ENCODE measurements at regions not wholly inside any gene's neighbourhood (a gene's known extent, or its start where the extent isn't known, plus 50 kb on each side); places are given as distances from the start of the nearest gene placed in this dataset.

GRCh38 chr1:81032973-81033425, 767.7 kb upstream of the ADGRL2 start:
- no peak overlapping the region for H3K27ac Mint-ChIP-seq
- no peaks in the 10 kb centered on the region for H3K36me3 ChIP-seq (ENCODE audit: control insufficient read depth, insufficient read depth, low read length)
- no peaks in the 10 kb centered on the region for H3K9me3 ChIP-seq (ENCODE audit: control insufficient read depth, low read length)
- H3K4me3 Mint-ChIP-seq: no peak overlapping the region
- no peak for DNase-seq
- WGBS, 2 experiments (ENCODE audit: insufficient coverage in 1 of 2, insufficient read length in 1 of 2): 94 to 100% methylated on average over 1 to 5 of the region's 5 CpGs
- no peaks in the 10 kb centered on the region for H3K27me3 Mint-ChIP-seq (ENCODE audit: insufficient read depth)
- H3K4me1 Mint-ChIP-seq: no peaks in the 10 kb centered on the region
- no peaks in the 10 kb centered on the region for H3K36me3 Mint-ChIP-seq (ENCODE audit: low read depth)
- no peak for TF ChIP-seq CTCF (conservative IDR thresholded peaks at IDR 0.05)
- H3K4me3 ChIP-seq (ENCODE audit: low read length): no peak overlapping the region
- peaks cover 4% of the 10 kb centered on the region for H3K9me3 Mint-ChIP-seq
- H3K9ac ChIP-seq (ENCODE audit: extremely low read depth, low read length, poor library complexity, severe bottlenecking): no peak overlapping the region
- no peak overlapping the region for H3K27ac ChIP-seq (ENCODE audit: low read depth, low read length)
- no peaks in the 10 kb centered on the region for H3K27me3 ChIP-seq (ENCODE audit: control insufficient read depth, insufficient read depth, low read length, poor library complexity, severe bottlenecking)
- no peaks in the 10 kb centered on the region for H3K4me1 ChIP-seq (ENCODE audit: control insufficient read depth, insufficient read depth, low read length)

- Mint-ChIP-seq H3K4me1 (no peaks in the 10 kb centered on the region), H3K9me3 (peaks cover 4% of the 10 kb centered on the region), H3K27me3 (ENCODE audit: insufficient read depth) (no peaks in the 10 kb centered on the region), H3K36me3 (ENCODE audit: low read depth) (no peaks in the 10 kb centered on the region), H3K4me3 (no peak overlapping the region), H3K27ac (no peak overlapping the region)
- no peaks in the 10 kb centered on the region for H3K36me3 ChIP-seq (ENCODE audit: control insufficient read depth, insufficient read depth, low read length)
- H3K27ac ChIP-seq (ENCODE audit: low read depth, low read length): no peak overlapping the region
- H3K4me1 ChIP-seq (ENCODE audit: control insufficient read depth, insufficient read depth, low read length): no peaks in the 10 kb centered on the region
- TF ChIP-seq CTCF (conservative IDR thresholded peaks at IDR 0.05): no peak
- H3K4me3 ChIP-seq (ENCODE audit: low read length): no peak overlapping the region
- H3K9me3 ChIP-seq (ENCODE audit: control insufficient read depth, low read length): no peaks in the 10 kb centered on the region
- no peaks in the 10 kb centered on the region for H3K27me3 ChIP-seq (ENCODE audit: control insufficient read depth, insufficient read depth, low read length, poor library complexity, severe bottlenecking)
- WGBS, 2 experiments (ENCODE audit: insufficient coverage in 1 of 2, insufficient read length in 1 of 2): 92 to 100% methylated on average over 5 to 7 of the region's 7 CpGs
- DNase-seq: no peak
- no peak overlapping the region for H3K9ac ChIP-seq (ENCODE audit: extremely low read depth, low read length, poor library complexity, severe bottlenecking)
These were observed 768.4 kb upstream of the ADGRL2 start for GRCh38 chr1:81032374-81032773.

- H3K4me1 ChIP-seq (ENCODE audit: control insufficient read depth, insufficient read depth, low read length): no peaks in the 10 kb centered on the region
- H3K36me3 ChIP-seq (ENCODE audit: control insufficient read depth, insufficient read depth, low read length): no peaks in the 10 kb centered on the region
- no peak overlapping the region for H3K4me3 ChIP-seq (ENCODE audit: low read length)
- no peak overlapping the region for H3K27ac ChIP-seq (ENCODE audit: low read depth, low read length)
- H3K9me3 ChIP-seq (ENCODE audit: control insufficient read depth, low read length): no peaks in the 10 kb centered on the region
- no peaks in the 10 kb centered on the region for H3K36me3 Mint-ChIP-seq (ENCODE audit: low read depth)
- TF ChIP-seq CTCF (conservative IDR thresholded peaks at IDR 0.05): no peak
- H3K9me3 Mint-ChIP-seq: peaks cover 4% of the 10 kb centered on the region
- no peaks in the 10 kb centered on the region for H3K4me1 Mint-ChIP-seq
- no peaks in the 10 kb centered on the region for H3K27me3 ChIP-seq (ENCODE audit: control insufficient read depth, insufficient read depth, low read length, poor library complexity, severe bottlenecking)
- no peak overlapping the region for H3K27ac Mint-ChIP-seq
- 89 to 100% methylated on average over 1 to 3 of the region's 3 CpGs for whole genome bisulfite sequencing, 2 experiments (ENCODE audit: insufficient coverage in 1 of 2, insufficient read length in 1 of 2)
- H3K9ac ChIP-seq (ENCODE audit: extremely low read depth, low read length, poor library complexity, severe bottlenecking): no peak overlapping the region
- H3K27me3 Mint-ChIP-seq (ENCODE audit: insufficient read depth): no peaks in the 10 kb centered on the region
- no peak for DNase-seq
- no peak overlapping the region for H3K4me3 Mint-ChIP-seq
These were observed 770.3 kb upstream of the ADGRL2 start for GRCh38 chr1:81030441-81030840.

Measured in endodermal cell (in vitro differentiated cells).